Tibial artery (tissue), 4 donors: ENCODE measurements at regions not wholly inside any gene's neighbourhood (a gene's known extent, or its start where the extent isn't known, plus 50 kb on each side); places are given as distances from the start of the nearest gene placed in this dataset.
A peak's percentile ranks its signal among the peaks of the same experiment; 100 is the strongest.
"Not testable (repeated sequence)": the region's sequence is repeated elsewhere in the genome, so short reads cannot be mapped to it uniquely, and the experiment has no call there.

Source experiments
- DNase-seq, 2 donors: peaks; one replicate each; pipeline ENCODE4 v3.0.0-alpha.2; 2019
- H3K27ac ChIP-seq, 2 donors: fragments of 200-600 bp; sonication (generic) in 1 of 2; 1 replicate in 1 of 2; 2 replicates in 1 of 2; pipeline ENCODE4 v1.5.1; 2018 to 2019; ENCODE audit warnings: mild to moderate bottlenecking in 1 of 2
- H3K27me3 ChIP-seq, 2 donors: fragments of 200-600 bp; sonication (generic) in 1 of 2; one replicate each; pipeline versions ENCODE4 v1.5.1 to v1.6.0; 2016 to 2019
- H3K36me3 ChIP-seq, 3 donors: fragments of 200-600 bp; sonication (generic) in 2 of 3; one replicate each; pipeline ENCODE4 v1.5.1; 2016 to 2019; ENCODE audit warnings: mild to moderate bottlenecking in 2 of 3
- H3K4me1 ChIP-seq, 4 donors: fragments of 200-600 bp; sonication (generic) in 2 of 4; 1 replicate in 3 of 4; 2 replicates in 1 of 4; pipeline ENCODE4 v1.5.1; 2016 to 2019
- H3K4me3 ChIP-seq, 2 donors: fragments of 200-600 bp; sonication (generic) in 1 of 2; 1 replicate in 1 of 2; 2 replicates in 1 of 2; pipeline ENCODE4 v1.5.1; 2018 to 2019; ENCODE audit warnings: mild to moderate bottlenecking in 2 of 2
- H3K9me3 ChIP-seq, 3 donors: fragments of 200-600 bp; sonication (generic) in 1 of 3; one replicate each; pipeline ENCODE4 v1.5.1; 2016 to 2019
- intact Hi-C: fragments of 100-400 bp; cut with DNase I; formaldehyde crosslinking; loops from one replicate; pipeline ENCODE4 v1.15.0; 2023; ENCODE audit warnings: low total_unique reads
- TF ChIP-seq, protein P1 (sequence below), 2 experiments: fragments of 200-600 bp in 1 of 2; fragments of 450-650 bp in 1 of 2; IDR thresholded peaks; one replicate each; pipeline ENCODE4 v1.5.1; 2017 to 2019; ENCODE audit warnings: antibody characterized with exemption in 2 of 2, mild to moderate bottlenecking in 1 of 2, moderate library complexity in 1 of 2

DNA sequence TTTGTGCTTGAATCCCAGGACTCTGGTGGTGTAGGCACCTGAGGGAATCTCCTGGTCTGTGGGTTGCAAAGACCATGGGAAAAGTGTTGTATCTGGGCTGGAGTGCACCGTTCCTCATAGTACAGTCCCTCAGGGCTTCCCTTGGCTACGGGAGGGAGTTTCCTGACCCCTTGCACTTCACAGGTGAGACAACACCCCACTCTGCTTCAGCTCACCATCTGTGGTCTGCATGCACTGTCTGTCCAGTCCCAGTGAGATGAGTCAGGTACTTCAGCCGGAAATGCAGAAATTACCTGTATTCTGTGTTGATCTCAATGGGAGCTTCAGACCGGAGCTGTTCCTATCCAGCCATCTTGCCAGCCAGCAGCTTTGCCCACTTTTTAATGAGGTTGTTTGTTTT lies 353.0 kb upstream of the IRS4 start:
- Histone ChIP-seq H3K36me3 (no peaks in the 10 kb centered on the region), H3K27me3 (no peaks in the 10 kb centered on the region), H3K27ac (no peak overlapping the region), H3K4me3 (no peak overlapping the region), H3K4me1 (no peaks in the 10 kb centered on the region), H3K9me3 (peaks cover 0 to 2% (median 0%) of the 10 kb centered on the region in 3 donors)
- DNase-seq: no peak
- intact Hi-C loops: no loop called here
- TF ChIP-seq, protein P1, sequence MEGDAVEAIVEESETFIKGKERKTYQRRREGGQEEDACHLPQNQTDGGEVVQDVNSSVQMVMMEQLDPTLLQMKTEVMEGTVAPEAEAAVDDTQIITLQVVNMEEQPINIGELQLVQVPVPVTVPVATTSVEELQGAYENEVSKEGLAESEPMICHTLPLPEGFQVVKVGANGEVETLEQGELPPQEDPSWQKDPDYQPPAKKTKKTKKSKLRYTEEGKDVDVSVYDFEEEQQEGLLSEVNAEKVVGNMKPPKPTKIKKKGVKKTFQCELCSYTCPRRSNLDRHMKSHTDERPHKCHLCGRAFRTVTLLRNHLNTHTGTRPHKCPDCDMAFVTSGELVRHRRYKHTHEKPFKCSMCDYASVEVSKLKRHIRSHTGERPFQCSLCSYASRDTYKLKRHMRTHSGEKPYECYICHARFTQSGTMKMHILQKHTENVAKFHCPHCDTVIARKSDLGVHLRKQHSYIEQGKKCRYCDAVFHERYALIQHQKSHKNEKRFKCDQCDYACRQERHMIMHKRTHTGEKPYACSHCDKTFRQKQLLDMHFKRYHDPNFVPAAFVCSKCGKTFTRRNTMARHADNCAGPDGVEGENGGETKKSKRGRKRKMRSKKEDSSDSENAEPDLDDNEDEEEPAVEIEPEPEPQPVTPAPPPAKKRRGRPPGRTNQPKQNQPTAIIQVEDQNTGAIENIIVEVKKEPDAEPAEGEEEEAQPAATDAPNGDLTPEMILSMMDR (IDR thresholded peaks at IDR 0.05): no peak

DNA sequence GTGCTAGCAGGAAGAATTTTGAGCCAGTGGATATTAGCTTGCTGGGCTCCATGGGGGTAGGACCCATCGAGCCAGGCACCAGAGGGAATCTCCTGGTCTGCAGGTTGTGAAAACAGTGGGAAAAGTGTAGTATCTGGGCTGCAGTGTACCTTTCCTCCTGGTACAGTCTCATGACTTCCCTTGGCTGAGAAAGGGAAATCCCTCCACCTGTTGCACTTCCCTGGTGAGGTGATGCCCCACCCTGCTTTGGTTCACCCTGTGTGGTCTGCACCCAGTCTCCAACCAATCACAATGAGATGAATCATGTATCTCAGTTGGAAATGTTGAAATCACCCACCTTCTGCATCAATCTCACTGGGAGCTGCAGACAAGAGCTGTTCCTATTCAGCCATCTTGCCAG lies 341.4 kb upstream of the IRS4 start:
- no peak for DNase-seq
- TF ChIP-seq, protein P1 (IDR thresholded peaks at IDR 0.05): no peak
- no peak overlapping the region for H3K4me3 ChIP-seq
- H3K27me3 ChIP-seq: no peaks in the 10 kb centered on the region
- H3K27ac ChIP-seq: no peak overlapping the region
- H3K36me3 ChIP-seq: no peaks in the 10 kb centered on the region
- intact Hi-C loops: no loop called here
- H3K9me3 ChIP-seq: peaks cover 0 to 10% (median 0%) of the 10 kb centered on the region in 3 donors
- H3K4me1 ChIP-seq: no peaks in the 10 kb centered on the region

- H3K27ac ChIP-seq, H3K9me3 ChIP-seq, H3K36me3 ChIP-seq, H3K4me3 ChIP-seq, H3K27me3 ChIP-seq, intact Hi-C loops, H3K4me1 ChIP-seq: not testable (repeated sequence)
- peak in 1 of 2 donors; percentile 72 for DNase-seq
These were observed 317.8 kb upstream of the IRS4 start for GRCh38 chrX:109054181-109054581.

DNA sequence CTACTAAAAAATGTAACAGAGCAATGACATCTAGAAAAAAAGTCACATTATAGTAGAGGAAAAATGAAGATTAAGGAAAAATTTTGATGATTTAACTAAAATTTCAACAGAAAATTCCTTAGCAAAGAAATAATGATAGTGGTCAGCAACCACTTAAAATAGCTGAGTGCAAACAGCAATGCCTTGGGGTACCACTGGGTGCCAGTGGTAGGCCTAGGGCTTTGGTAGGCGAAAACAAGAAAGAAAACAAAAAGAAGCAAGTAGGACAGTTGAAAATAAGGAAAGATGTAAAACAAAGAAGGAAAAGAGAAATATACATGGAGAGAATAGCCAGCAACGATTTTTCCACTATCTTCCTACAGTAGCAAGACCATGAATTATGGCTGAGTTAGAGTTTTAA lies 313.5 kb upstream of the IRS4 start:
- Histone ChIP-seq H3K27ac (no peak overlapping the region), H3K9me3 (no peaks in the 10 kb centered on the region), H3K4me1 (no peaks in the 10 kb centered on the region), H3K4me3 (no peak overlapping the region), H3K36me3 (no peaks in the 10 kb centered on the region), H3K27me3 (no peaks in the 10 kb centered on the region)
- TF ChIP-seq, protein P1 (IDR thresholded peaks at IDR 0.05): no peak
- no peak for DNase-seq
- intact Hi-C loops: no loop called here

- H3K27me3 ChIP-seq: no peaks in the 10 kb centered on the region
- TF ChIP-seq, protein P1 (IDR thresholded peaks at IDR 0.05): no peak
- intact Hi-C loops: no loop called here
- H3K4me1 ChIP-seq: no peaks in the 10 kb centered on the region
- no peaks in the 10 kb centered on the region for H3K9me3 ChIP-seq
- H3K27ac ChIP-seq: no peak overlapping the region
- H3K36me3 ChIP-seq: no peaks in the 10 kb centered on the region
- H3K4me3 ChIP-seq: no peak overlapping the region
- no peak for DNase-seq
These were observed 313.1 kb upstream of the IRS4 start for GRCh38 chrX:109049416-109049815.

- TF ChIP-seq, protein P1 (IDR thresholded peaks at IDR 0.05): no peak
- Histone ChIP-seq H3K36me3 (no peaks in the 10 kb centered on the region), H3K27me3 (no peaks in the 10 kb centered on the region), H3K27ac (no peak overlapping the region), H3K4me3 (no peak overlapping the region), H3K4me1 (no peaks in the 10 kb centered on the region), H3K9me3 (no peaks in the 10 kb centered on the region)
- DNase-seq: no peak
- intact Hi-C loops: no loop called here
These were observed 303.7 kb upstream of the IRS4 start for GRCh38 chrX:109040057-109040456.
